Astrocyte of the cerebellum (primary cell): ENCODE measurements at regions not wholly inside any gene's neighbourhood (a gene's known extent, or its start where the extent isn't known, plus 50 kb on each side); places are given as distances from the start of the nearest gene placed in this dataset.

Experiments
- DNase-seq: peaks from one replicate; pipeline ENCODE4 v3.0.0-alpha.2; 2011; ENCODE audit warnings: low read depth
- H3K4me3 ChIP-seq: 2 replicates; pipeline ENCODE4 v1.5.1; 2011; ENCODE audit warnings: mild to moderate bottlenecking, low read depth, low read length, moderate library complexity
- in situ Hi-C: cut with HindIII; loops from 2 replicates; pipeline ENCODE4 v1.10.0; 2017; ENCODE audit warnings: low sequenced_read_pairs
- TF ChIP-seq, protein P1 (sequence below): IDR thresholded peaks from 2 replicates; pipeline ENCODE4 v1.5.1; 2012; ENCODE audit warnings: low read length, low read depth, moderate library complexity, mild to moderate bottlenecking; ENCODE audit errors: missing control alignments

GRCh38 chr5:153340738-153341137, 149.7 kb upstream of the GRIA1 start:
- H3K4me3 ChIP-seq, result no peak overlapping the region
- no peak for DNase-seq
- TF ChIP-seq, protein P1, sequence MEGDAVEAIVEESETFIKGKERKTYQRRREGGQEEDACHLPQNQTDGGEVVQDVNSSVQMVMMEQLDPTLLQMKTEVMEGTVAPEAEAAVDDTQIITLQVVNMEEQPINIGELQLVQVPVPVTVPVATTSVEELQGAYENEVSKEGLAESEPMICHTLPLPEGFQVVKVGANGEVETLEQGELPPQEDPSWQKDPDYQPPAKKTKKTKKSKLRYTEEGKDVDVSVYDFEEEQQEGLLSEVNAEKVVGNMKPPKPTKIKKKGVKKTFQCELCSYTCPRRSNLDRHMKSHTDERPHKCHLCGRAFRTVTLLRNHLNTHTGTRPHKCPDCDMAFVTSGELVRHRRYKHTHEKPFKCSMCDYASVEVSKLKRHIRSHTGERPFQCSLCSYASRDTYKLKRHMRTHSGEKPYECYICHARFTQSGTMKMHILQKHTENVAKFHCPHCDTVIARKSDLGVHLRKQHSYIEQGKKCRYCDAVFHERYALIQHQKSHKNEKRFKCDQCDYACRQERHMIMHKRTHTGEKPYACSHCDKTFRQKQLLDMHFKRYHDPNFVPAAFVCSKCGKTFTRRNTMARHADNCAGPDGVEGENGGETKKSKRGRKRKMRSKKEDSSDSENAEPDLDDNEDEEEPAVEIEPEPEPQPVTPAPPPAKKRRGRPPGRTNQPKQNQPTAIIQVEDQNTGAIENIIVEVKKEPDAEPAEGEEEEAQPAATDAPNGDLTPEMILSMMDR, result no peak
- in situ Hi-C loops, result no loop called here

- H3K4me3 ChIP-seq, result no peak overlapping the region
- in situ Hi-C loops, result no loop called here
- TF ChIP-seq, protein P1, result no peak
- no peak for DNase-seq
These were observed 148.0 kb upstream of the GRIA1 start for GRCh38 chr5:153342487-153342886.

GRCh38 chr5:153347611-153348010, 142.9 kb upstream of the GRIA1 start:
- DNase-seq, result no peak
- TF ChIP-seq, protein P1, result no peak
- H3K4me3 ChIP-seq, result no peak overlapping the region
- in situ Hi-C loops, result no loop called here

DNA sequence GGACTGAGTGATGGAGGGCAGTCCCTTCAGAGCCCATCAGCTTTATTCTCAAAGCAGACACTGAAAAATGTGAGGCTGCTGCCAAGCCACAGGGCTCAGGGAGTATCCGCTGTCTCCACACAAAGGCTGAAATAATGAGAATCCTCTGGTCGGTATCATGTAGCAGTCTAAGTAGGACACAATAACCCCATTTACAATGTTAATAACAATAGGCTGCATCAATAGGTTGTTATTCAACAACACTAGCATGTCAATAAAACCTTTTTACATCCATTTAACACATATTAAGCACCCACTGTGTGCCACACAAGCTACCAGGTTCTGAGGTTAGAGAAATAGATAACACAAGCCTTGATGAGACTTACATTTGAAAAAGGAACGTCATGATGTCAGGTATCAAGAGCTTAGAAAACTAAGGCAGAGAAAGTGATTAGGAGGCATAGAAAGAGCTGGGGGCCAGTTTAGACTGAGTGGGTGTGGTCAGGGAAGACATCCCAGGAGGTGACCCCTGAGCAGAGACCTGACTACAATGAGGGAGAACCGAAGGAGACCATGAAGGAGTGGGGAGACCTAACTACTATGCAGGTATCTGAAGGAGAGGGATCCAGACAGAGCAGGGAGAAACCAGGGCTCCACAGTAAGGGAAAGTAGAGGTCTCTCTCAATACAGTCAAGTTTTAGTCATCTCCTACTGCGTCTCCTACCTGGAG, 140.1 kb upstream of the GRIA1 start:
- TF ChIP-seq, protein P1, result no peak
- in situ Hi-C loops, result no loop called here
- no peak overlapping the region for H3K4me3 ChIP-seq
- DNase-seq, result no peak

- in situ Hi-C loops, result no loop called here
- DNase-seq, result peak; percentile 11
- TF ChIP-seq, protein P1, result no peak
- H3K4me3 ChIP-seq, result no peak overlapping the region
These were observed 137.7 kb upstream of the GRIA1 start for GRCh38 chr5:153352685-153353219.

DNA sequence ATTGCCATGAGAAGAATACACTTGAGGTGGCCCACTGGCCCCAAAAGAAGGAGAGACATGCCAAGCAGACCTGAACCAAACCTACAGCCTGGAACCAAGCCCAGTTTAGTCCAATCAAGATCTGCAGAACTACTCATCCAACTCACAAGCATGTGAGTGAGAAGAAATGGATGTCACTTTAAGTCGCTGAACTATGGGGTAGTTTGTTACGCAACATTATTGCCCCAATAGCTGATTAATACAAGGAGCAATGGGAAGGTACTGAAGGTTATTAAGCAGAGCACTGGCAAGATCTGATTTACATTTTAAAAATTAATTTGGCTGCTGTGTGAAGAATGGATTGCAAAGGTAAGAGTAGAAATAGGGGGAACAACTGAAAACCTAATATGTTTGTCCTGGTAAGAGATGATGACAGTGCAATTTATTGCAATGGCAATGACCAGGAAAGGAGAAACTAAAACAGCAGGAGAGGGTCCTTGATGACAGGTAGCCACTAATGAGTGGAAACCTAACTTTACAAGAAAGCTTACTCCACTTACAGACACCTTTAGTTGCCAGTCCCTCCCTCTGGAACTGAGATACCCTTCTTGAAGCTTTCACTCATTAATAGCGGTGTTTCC, 132.9 kb upstream of the GRIA1 start:
- no peak overlapping the region for H3K4me3 ChIP-seq
- in situ Hi-C loops, result no loop called here
- DNase-seq, result no peak
- TF ChIP-seq, protein P1, result no peak
